ENCODE measurements at regions not wholly inside any gene's neighbourhood (a gene's known extent, or its start where the extent isn't known, plus 50 kb on each side); places are given as distances from the start of the nearest gene placed in this dataset.

DNA sequence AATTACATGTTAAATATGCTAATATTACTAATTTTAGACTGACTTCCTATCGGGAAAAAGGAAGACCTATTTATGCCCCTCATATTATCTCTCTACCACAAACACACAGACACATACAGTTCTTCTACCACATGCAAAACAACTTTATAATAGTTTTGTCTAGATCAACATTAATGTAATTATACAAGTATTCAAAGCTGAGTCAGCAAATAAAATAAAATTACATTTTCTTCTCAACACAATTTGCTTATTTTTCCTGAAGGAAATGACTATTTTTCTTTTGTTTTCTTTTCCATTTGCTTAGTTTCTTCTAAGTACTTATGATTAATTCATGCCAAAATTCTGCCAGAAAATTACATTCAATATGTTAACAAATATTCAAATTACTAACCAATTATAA, 654.2 kb downstream of the AMY1C start:
- no peak overlapping the region for H3K4me3 ChIP-seq (ENCODE audit: low read depth, low read length)
- no peak for DNase-seq (ENCODE audit: low read depth)
- TF ChIP-seq, protein P1, sequence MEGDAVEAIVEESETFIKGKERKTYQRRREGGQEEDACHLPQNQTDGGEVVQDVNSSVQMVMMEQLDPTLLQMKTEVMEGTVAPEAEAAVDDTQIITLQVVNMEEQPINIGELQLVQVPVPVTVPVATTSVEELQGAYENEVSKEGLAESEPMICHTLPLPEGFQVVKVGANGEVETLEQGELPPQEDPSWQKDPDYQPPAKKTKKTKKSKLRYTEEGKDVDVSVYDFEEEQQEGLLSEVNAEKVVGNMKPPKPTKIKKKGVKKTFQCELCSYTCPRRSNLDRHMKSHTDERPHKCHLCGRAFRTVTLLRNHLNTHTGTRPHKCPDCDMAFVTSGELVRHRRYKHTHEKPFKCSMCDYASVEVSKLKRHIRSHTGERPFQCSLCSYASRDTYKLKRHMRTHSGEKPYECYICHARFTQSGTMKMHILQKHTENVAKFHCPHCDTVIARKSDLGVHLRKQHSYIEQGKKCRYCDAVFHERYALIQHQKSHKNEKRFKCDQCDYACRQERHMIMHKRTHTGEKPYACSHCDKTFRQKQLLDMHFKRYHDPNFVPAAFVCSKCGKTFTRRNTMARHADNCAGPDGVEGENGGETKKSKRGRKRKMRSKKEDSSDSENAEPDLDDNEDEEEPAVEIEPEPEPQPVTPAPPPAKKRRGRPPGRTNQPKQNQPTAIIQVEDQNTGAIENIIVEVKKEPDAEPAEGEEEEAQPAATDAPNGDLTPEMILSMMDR (IDR thresholded peaks at IDR 0.05; ENCODE audit: insufficient read depth, low read length): no peak

DNA sequence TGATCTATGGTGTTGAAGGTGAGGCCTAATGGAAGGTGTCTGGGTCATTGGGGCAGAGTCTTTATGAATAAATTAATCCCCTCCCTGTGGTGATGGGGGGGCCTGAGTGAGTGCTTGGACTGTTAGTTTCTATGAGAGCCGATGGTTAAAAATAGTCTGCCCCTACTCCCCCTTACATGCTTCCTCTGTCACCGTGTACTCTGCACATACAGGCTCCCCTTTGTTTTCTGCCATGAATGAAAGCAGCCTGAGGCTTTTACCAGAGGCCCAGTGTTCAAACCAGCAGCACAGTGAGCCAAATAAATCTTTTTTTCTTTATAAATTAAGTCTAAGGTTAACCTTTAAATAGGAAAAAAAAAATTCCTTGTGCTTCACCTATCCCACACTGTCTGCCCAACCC, 657.0 kb downstream of the AMY1C start:
- no peak for DNase-seq (ENCODE audit: low read depth)
- TF ChIP-seq, protein P1 (IDR thresholded peaks at IDR 0.05; ENCODE audit: insufficient read depth, low read length): no peak

GRCh38 chr1:104408268-104408667, 658.6 kb downstream of the AMY1C start:
- H3K4me3 ChIP-seq (ENCODE audit: low read depth, low read length): no peak overlapping the region
- no peak for DNase-seq (ENCODE audit: low read depth)
- TF ChIP-seq, protein P1 (IDR thresholded peaks at IDR 0.05; ENCODE audit: insufficient read depth, low read length): no peak

More for the DNA sequence above, 657.0 kb downstream of the AMY1C start:
- no peak overlapping the region for H3K4me3 ChIP-seq (ENCODE audit: low read depth, low read length)

- DNase-seq (ENCODE audit: low read depth): no peak
- no peak overlapping the region for H3K4me3 ChIP-seq (ENCODE audit: low read depth, low read length)
- TF ChIP-seq, protein P1 (IDR thresholded peaks at IDR 0.05; ENCODE audit: insufficient read depth, low read length): no peak
Measured at GRCh38 chr1:104435255-104435654, 685.6 kb downstream of the AMY1C start.

GRCh38 chr1:104440011-104440410, 690.3 kb downstream of the AMY1C start:
- TF ChIP-seq, protein P1 (IDR thresholded peaks at IDR 0.05; ENCODE audit: insufficient read depth, low read length): no peak
- DNase-seq (ENCODE audit: low read depth): no peak
- no peak overlapping the region for H3K4me3 ChIP-seq (ENCODE audit: low read depth, low read length)

GRCh38 chr1:104456724-104457123, 707.0 kb downstream of the AMY1C start:
- H3K4me3 ChIP-seq (ENCODE audit: low read depth, low read length): no peak overlapping the region
- TF ChIP-seq, protein P1 (IDR thresholded peaks at IDR 0.05; ENCODE audit: insufficient read depth, low read length): no peak
- no peak for DNase-seq (ENCODE audit: low read depth)

GRCh38 chr1:104459886-104460285, 710.2 kb downstream of the AMY1C start:
- no peak overlapping the region for H3K4me3 ChIP-seq (ENCODE audit: low read depth, low read length)
- TF ChIP-seq, protein P1 (IDR thresholded peaks at IDR 0.05; ENCODE audit: insufficient read depth, low read length): no peak
- no peak for DNase-seq (ENCODE audit: low read depth)

All from fibroblast of the aortic adventitia (primary cell).